Coronary artery (tissue), 2 donors: ENCODE measurements at regions not wholly inside any gene's neighbourhood (a gene's known extent, or its start where the extent isn't known, plus 50 kb on each side); places are given as distances from the start of the nearest gene placed in this dataset.

Experiments
- DNase-seq: peaks from one replicate; pipeline ENCODE4 v3.0.0-alpha.2; 2017; ENCODE audit warnings: low spot score
- H3K27ac ChIP-seq, 2 donors: fragments of 200-600 bp; sonication (generic); one replicate each; pipeline ENCODE4 v1.5.1; 2016 to 2019
- H3K4me3 ChIP-seq: fragments of 200-600 bp; sonication (generic); 2 replicates; pipeline ENCODE4 v1.5.1; 2016; ENCODE audit warnings: mild to moderate bottlenecking, moderate library complexity
- TF ChIP-seq, protein P1 (sequence below): fragments of 200-600 bp; sonication (generic); IDR thresholded peaks from one replicate; pipeline ENCODE4 v1.5.1; 2019; ENCODE audit warnings: antibody characterized with exemption

- TF ChIP-seq, protein P1, sequence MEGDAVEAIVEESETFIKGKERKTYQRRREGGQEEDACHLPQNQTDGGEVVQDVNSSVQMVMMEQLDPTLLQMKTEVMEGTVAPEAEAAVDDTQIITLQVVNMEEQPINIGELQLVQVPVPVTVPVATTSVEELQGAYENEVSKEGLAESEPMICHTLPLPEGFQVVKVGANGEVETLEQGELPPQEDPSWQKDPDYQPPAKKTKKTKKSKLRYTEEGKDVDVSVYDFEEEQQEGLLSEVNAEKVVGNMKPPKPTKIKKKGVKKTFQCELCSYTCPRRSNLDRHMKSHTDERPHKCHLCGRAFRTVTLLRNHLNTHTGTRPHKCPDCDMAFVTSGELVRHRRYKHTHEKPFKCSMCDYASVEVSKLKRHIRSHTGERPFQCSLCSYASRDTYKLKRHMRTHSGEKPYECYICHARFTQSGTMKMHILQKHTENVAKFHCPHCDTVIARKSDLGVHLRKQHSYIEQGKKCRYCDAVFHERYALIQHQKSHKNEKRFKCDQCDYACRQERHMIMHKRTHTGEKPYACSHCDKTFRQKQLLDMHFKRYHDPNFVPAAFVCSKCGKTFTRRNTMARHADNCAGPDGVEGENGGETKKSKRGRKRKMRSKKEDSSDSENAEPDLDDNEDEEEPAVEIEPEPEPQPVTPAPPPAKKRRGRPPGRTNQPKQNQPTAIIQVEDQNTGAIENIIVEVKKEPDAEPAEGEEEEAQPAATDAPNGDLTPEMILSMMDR, result no peak
- H3K4me3 ChIP-seq, result no peak overlapping the region
- no peak overlapping the region for H3K27ac ChIP-seq
- DNase-seq, result no peak
Measured at GRCh38 chr6:169999367-169999766, 247.9 kb downstream of the ERMARD start.

DNA sequence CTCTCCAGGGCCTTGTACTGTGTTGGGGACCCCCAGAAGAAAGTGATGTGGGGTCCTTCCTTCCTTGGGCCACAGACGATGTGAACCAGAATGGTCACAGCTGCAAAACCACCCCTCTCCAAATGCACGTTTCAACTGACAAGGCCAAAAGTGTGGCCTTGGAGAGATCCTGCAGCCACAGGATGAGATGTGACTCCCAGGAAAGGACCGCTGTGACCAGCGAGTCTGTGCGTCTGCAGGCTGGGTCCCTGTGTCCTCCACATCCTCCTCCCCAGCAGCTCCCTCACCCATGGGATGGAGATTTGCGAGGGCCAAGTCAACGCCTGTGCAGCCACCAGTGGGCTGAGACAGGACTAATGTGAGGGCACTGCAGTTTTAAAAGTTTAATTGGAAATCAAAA, 247.0 kb downstream of the ERMARD start:
- Histone ChIP-seq H3K4me3 (no peak overlapping the region), H3K27ac (no peak overlapping the region)
- TF ChIP-seq, protein P1, result no peak
- no peak for DNase-seq

DNA sequence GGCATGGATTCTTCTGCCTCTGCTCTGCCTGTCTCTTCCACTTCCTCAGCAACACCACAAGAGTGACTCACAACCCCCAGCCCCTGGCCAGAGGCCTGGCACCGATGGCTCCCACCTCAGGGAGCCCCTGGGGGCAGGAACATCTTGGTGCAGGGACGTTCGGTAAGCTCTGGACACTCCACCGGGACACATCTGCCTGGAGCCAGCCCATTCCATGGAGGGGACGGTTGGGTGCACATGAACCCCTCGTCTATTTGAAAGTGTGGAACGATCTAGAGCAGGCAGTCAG, 246.5 kb downstream of the ERMARD start:
- TF ChIP-seq, protein P1, result no peak
- DNase-seq, result no peak

DNA sequence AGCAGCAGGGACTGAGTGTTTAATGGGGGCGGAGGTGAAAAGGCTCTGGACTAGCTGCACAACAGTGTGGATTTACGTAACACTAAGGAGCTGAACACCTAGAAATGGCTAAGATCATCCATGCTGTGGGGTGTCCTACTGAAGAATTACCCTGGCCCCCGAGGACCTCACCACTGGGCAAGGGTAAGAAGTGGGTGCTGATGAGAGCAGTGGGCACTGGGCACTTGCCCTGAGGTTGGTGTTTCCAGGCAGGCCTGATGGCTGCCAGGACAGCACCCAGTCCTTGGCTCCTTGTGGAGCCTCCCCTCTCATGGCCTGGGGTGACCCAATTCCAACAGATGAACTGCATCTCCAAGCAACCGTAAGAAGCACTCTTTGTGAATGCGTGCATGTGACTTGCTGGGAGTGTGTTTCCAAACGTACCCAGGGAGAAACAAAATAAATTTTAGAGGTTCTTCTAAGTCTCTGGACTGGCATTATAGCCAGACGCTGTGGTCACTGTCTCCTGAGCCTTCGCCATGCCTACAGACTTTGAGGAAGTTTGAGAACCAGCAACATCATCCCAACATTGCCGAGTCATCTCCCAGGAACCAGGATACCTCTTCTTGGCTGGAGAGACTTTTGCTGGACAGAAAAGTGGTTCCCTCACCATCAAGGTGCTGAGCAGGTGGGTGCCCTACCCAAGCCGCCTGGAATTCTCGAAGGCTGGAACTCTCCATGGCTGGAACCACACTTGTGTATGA, 245.9 kb downstream of the ERMARD start:
- TF ChIP-seq, protein P1, result no peak
- Histone ChIP-seq H3K27ac (no peak overlapping the region), H3K4me3 (no peak overlapping the region)
- DNase-seq, result no peak

More for the DNA sequence above, 246.5 kb downstream of the ERMARD start:
- Histone ChIP-seq H3K27ac (no peak overlapping the region), H3K4me3 (no peak overlapping the region)

- no peak overlapping the region for H3K27ac ChIP-seq
- TF ChIP-seq, protein P1, result no peak
Measured at GRCh38 chr6:169996378-169997051, 245.1 kb downstream of the ERMARD start.

GRCh38 chr6:169994739-169995138, 243.3 kb downstream of the ERMARD start:
- TF ChIP-seq, protein P1, result no peak
- Histone ChIP-seq H3K4me3 (no peak overlapping the region), H3K27ac (no peak overlapping the region)
- no peak for DNase-seq

More at GRCh38 chr6:169996378-169997051, 245.1 kb downstream of the ERMARD start:
- no peak overlapping the region for H3K4me3 ChIP-seq
- no peak for DNase-seq
